Fibroblast of the aortic adventitia (primary cell): ENCODE measurements at regions not wholly inside any gene's neighbourhood (a gene's known extent, or its start where the extent isn't known, plus 50 kb on each side); places are given as distances from the start of the nearest gene placed in this dataset.

Experiments
- DNase-seq: peaks from one replicate; pipeline ENCODE4 v3.0.0-alpha.2; 2010; ENCODE audit warnings: low read depth
- H3K4me3 ChIP-seq: 2 replicates; pipeline ENCODE4 v1.5.1; 2011; ENCODE audit warnings: low read depth, mild to moderate bottlenecking, control low read depth, low read length, moderate library complexity
- CTCF ChIP-seq: IDR thresholded peaks from 2 replicates; pipeline ENCODE4 v1.5.1; 2011; ENCODE audit warnings: mild to moderate bottlenecking, low read length, control low read depth, inconsistent platforms; ENCODE audit not compliant: insufficient read depth

- TF ChIP-seq CTCF: no peak
- DNase-seq: no peak
- H3K4me3 ChIP-seq: no peak overlapping the region
Measured at GRCh38 chr2:120953843-120954584, 218.3 kb downstream of the GLI2 start.

- H3K4me3 ChIP-seq: no peak overlapping the region
- TF ChIP-seq CTCF: no peak
- no peak for DNase-seq
Measured at GRCh38 chr2:120954939-120955338, 219.3 kb downstream of the GLI2 start.

- no peak for DNase-seq
- H3K4me3 ChIP-seq: no peak overlapping the region
- TF ChIP-seq CTCF: no peak
Measured at GRCh38 chr2:120955427-120955826, 219.8 kb downstream of the GLI2 start.

GRCh38 chr2:120956486-120957156 is 221.0 kb downstream of the GLI2 start:
- DNase-seq: no peak
- no peak overlapping the region for H3K4me3 ChIP-seq
- TF ChIP-seq CTCF: no peak

- TF ChIP-seq CTCF: no peak
- H3K4me3 ChIP-seq: no peak overlapping the region
- DNase-seq: no peak
Measured at GRCh38 chr2:120957905-120958304, 222.2 kb downstream of the GLI2 start.

GRCh38 chr2:120958623-120959366 is 223.1 kb downstream of the GLI2 start:
- no peak for DNase-seq
- H3K4me3 ChIP-seq: no peak overlapping the region
- TF ChIP-seq CTCF: peak; percentile 39
